ENCODE measurements at regions not wholly inside any gene's neighbourhood (a gene's known extent, or its start where the extent isn't known, plus 50 kb on each side); places are given as distances from the start of the nearest gene placed in this dataset.

DNA sequence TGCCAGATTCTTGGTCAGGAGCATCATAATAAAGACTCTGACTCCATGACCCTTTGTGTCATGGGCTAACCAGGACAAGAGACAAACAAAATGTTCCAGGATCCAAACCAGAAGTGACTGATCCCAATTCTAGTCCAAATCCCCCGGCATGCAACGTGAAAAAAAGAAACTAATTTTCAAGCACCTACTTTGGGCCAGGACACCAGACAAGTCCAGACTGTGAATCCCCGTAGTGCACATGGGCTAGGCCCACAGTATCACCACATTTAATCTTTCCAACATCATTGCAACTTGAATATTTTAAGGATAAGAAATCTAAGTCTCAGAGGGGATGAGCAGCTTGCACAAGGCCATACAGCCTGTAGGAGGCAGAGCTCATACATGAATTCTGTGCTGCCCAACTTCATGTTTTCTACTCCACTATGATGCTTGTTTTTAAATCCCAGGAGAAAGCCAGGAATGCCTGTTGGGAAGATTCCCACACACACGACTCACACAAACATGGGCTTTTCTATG lies 365.7 kb downstream of the NPIPA8 start:
- TF ChIP-seq POLR2A (IDR thresholded peaks at IDR 0.05; ENCODE audit: low read length): no peak
- no peak for TF ChIP-seq KDM5A (IDR thresholded peaks at IDR 0.05)
- TF ChIP-seq CBX8 (IDR thresholded peaks at IDR 0.05): no peak
- no peak for TF ChIP-seq SMC3 (IDR thresholded peaks at IDR 0.05)
- TF ChIP-seq, protein P1, sequence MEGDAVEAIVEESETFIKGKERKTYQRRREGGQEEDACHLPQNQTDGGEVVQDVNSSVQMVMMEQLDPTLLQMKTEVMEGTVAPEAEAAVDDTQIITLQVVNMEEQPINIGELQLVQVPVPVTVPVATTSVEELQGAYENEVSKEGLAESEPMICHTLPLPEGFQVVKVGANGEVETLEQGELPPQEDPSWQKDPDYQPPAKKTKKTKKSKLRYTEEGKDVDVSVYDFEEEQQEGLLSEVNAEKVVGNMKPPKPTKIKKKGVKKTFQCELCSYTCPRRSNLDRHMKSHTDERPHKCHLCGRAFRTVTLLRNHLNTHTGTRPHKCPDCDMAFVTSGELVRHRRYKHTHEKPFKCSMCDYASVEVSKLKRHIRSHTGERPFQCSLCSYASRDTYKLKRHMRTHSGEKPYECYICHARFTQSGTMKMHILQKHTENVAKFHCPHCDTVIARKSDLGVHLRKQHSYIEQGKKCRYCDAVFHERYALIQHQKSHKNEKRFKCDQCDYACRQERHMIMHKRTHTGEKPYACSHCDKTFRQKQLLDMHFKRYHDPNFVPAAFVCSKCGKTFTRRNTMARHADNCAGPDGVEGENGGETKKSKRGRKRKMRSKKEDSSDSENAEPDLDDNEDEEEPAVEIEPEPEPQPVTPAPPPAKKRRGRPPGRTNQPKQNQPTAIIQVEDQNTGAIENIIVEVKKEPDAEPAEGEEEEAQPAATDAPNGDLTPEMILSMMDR (IDR thresholded peaks at IDR 0.05): no peak
